ENCODE measurements at regions not wholly inside any gene's neighbourhood (a gene's known extent, or its start where the extent isn't known, plus 50 kb on each side); places are given as distances from the start of the nearest gene placed in this dataset.

DNA sequence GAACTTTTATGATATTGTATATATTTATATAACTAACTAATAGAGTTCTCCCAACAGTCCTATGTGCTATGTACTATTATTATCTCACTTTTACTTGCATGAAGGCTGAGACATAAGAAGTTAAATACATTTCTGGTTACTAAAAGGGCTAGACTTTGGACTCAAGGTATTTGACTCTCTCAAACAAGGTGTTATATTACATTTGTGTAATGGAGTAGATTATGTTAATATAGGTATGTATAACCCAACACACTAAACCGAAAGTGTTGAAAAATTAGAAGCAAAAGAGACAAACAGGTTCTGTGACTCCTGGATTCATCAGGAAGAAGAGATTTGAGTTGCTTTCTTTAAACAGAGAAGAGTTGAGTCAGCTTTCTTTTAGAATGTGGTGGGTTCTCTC is 733.6 kb upstream of the ZEB2 start:
- Histone ChIP-seq H3K9ac (ENCODE audit: extremely low read depth, insufficient read length, low read length) (no peak overlapping the region), H4K8ac (replicated peaks; ENCODE audit: insufficient read length, low read depth, low read length) (no peak overlapping the region), H3K23ac (ENCODE audit: insufficient read length, low read depth, low read length) (no peak overlapping the region), H2BK20ac (ENCODE audit: low read depth, low read length, poor library complexity, severe bottlenecking) (no peak overlapping the region), H2BK120ac (ENCODE audit: low read depth, low read length, poor library complexity, severe bottlenecking) (no peak overlapping the region), H3K4me2 (ENCODE audit: insufficient read depth, insufficient read length, low read length) (no peak overlapping the region), H3K9me3 (ENCODE audit: control insufficient read depth, low read depth, low read length) (no peaks in the 10 kb centered on the region), H2BK15ac (ENCODE audit: low read depth, low read length) (no peak overlapping the region), H2BK12ac (ENCODE audit: insufficient read length, low read depth, low read length) (no peak overlapping the region), H3T11ph (ENCODE audit: low read length) (no peak overlapping the region), H2BK5ac (ENCODE audit: insufficient read length, low read length) (no peak overlapping the region), H3K79me1 (ENCODE audit: insufficient read depth, low read depth, low read length, poor library complexity, severe bottlenecking) (no peaks in the 10 kb centered on the region), H3K18ac (ENCODE audit: insufficient read length, low read depth, low read length) (no peak overlapping the region), H3K27me3 (ENCODE audit: insufficient read depth, low read length) (no peaks in the 10 kb centered on the region), H3K56ac (ENCODE audit: insufficient read length, low read depth, low read length) (no peak overlapping the region), H3K27ac (ENCODE audit: insufficient read length, low read depth, low read length) (no peak overlapping the region), H3K14ac (ENCODE audit: insufficient read depth, low read length) (no peak overlapping the region), H3K79me2 (ENCODE audit: insufficient read depth, low read length) (no peaks in the 10 kb centered on the region), H3K4ac (ENCODE audit: low read depth, low read length) (no peak overlapping the region), H2AFZ (ENCODE audit: low read length) (no peak overlapping the region), H4K91ac (ENCODE audit: insufficient read length, low read depth, low read length) (no peak overlapping the region), H4K20me1 (ENCODE audit: control insufficient read depth, insufficient read depth, insufficient read length) (no peaks in the 10 kb centered on the region), H2AK5ac (ENCODE audit: insufficient read length, low read length) (no peak overlapping the region), H4K5ac (ENCODE audit: insufficient read length, low read depth, low read length) (no peak overlapping the region), H3K4me1 (ENCODE audit: insufficient read depth, low read length) (no peaks in the 10 kb centered on the region), H3K23me2 (ENCODE audit: insufficient read length, low read depth, low read length, poor library complexity, severe bottlenecking) (no peaks in the 10 kb centered on the region)
- H3K27ac Mint-ChIP-seq, result no peak overlapping the region
- H3K9me3 Mint-ChIP-seq, result no peaks in the 10 kb centered on the region
- H3K27me3 Mint-ChIP-seq (ENCODE audit: low read depth), result no peaks in the 10 kb centered on the region
- WGBS (ENCODE audit: extremely low coverage, insufficient read length, low lambda C conversion rate), result no CpG with 5 or more reads among the region's 1 CpG
- TF ChIP-seq, protein P1, sequence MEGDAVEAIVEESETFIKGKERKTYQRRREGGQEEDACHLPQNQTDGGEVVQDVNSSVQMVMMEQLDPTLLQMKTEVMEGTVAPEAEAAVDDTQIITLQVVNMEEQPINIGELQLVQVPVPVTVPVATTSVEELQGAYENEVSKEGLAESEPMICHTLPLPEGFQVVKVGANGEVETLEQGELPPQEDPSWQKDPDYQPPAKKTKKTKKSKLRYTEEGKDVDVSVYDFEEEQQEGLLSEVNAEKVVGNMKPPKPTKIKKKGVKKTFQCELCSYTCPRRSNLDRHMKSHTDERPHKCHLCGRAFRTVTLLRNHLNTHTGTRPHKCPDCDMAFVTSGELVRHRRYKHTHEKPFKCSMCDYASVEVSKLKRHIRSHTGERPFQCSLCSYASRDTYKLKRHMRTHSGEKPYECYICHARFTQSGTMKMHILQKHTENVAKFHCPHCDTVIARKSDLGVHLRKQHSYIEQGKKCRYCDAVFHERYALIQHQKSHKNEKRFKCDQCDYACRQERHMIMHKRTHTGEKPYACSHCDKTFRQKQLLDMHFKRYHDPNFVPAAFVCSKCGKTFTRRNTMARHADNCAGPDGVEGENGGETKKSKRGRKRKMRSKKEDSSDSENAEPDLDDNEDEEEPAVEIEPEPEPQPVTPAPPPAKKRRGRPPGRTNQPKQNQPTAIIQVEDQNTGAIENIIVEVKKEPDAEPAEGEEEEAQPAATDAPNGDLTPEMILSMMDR (conservative IDR thresholded peaks at IDR 0.05), result no peak
- H3K4me1 Mint-ChIP-seq, result peaks cover 4% of the 10 kb centered on the region in 2 experiments; a peak in 3 of 4 replicates
- no peak overlapping the region for H3K4me3 Mint-ChIP-seq
- DNase-seq, result no peak
- H3K36me3 Mint-ChIP-seq (ENCODE audit: insufficient read depth in 1 of 3, low read depth in 3 of 3), result no peaks in the 10 kb centered on the region
